COR-L47 (cell line): ENCODE measurements at regions not wholly inside any gene's neighbourhood (a gene's known extent, or its start where the extent isn't known, plus 50 kb on each side); places are given as distances from the start of the nearest gene placed in this dataset.
A peak's percentile ranks its signal among the peaks of the same experiment; 100 is the strongest.

Experiments used
- DNase-seq: peaks from one replicate; lab custom pipeline; 2025; lab: John Stamatoyannopoulos, UW

DNA sequence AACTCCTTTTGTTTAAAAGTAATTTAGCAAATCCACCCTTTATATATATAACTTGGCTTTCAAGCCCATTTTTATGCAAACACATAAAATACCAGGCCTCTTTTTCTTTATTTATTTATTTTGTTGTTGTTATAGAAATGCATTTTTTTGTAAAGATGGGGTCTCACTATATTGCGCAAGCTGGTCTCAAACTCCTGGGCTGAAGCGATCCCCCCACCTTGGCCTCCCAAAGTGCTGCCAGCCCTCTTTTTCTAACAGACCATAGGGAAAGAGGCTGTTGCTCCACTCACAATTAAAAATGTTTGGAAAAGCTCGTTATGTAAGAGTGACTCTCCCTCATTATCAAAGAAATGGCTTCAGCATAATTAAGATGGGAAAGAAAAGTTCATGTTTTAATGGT, 440.9 kb downstream of the HACE1 start:
- DNase-seq: no peak

DNA sequence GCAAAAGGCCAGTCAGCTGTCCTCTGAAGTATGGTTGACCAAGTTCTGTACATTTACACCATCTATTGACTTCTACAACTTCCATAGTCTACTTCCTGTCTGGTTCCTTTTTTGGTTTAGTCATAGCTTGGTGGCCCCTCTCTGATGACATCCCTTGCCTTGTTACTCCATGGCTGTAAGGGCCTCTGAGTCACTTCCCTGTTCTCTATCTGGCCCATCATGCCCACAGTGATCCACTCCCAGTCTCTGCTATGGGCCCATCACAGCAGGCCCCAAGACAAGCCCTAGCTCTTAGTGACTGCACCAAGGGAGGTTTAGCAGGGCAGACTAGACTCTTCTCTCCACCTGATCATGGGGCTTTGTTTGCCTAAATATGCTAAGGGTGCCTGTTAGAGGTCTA, 441.6 kb downstream of the HACE1 start:
- DNase-seq: no peak

DNA sequence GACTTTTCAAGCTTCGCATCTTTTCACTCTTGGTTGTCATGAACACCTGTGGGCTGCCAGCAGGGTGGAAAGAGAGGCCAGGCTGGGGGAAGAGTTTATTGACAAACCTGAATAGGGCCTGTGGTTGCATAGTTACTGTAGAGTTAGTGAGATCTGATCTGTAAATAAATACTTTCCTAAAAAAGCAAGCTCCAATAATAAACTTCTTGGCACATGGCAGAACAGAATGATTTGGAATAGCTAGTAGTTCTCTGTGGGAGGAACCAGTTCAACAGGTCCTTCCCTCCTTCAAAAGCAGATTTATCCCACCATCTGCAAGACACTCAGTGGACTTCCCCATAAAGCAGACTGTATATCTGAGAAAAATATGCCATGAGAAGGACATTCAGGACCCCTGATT, 445.0 kb downstream of the HACE1 start:
- peak; percentile 27 for DNase-seq

- DNase-seq: no peak
Observed at GRCh38 chr6:104413767-104414166, 446.0 kb downstream of the HACE1 start.

GRCh38 chr6:104411302-104411701, 448.4 kb downstream of the HACE1 start:
- no peak for DNase-seq

- no peak for DNase-seq
Observed at GRCh38 chr6:104409913-104410312, 449.8 kb downstream of the HACE1 start.

GRCh38 chr6:104407957-104408356, 451.8 kb downstream of the HACE1 start:
- no peak for DNase-seq

DNA sequence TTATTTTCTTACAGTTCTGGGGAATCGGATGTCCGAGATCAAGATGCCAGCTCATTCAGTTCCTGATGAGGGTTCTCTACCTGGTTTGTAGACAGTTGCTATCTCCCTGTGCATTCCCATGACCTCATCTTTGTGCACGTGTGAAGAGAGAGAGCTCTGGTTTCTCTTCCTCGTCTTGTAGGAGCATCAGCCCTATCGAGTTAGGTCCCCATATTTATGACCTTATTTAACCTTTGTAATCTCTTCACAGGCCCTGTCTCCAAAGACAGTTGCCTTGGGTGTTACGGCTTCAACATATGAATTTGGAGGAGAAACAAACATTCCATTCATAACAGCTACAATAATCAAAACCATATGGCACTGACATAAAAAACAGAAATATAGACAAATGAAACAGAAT, 455.3 kb downstream of the HACE1 start:
- no peak for DNase-seq

DNA sequence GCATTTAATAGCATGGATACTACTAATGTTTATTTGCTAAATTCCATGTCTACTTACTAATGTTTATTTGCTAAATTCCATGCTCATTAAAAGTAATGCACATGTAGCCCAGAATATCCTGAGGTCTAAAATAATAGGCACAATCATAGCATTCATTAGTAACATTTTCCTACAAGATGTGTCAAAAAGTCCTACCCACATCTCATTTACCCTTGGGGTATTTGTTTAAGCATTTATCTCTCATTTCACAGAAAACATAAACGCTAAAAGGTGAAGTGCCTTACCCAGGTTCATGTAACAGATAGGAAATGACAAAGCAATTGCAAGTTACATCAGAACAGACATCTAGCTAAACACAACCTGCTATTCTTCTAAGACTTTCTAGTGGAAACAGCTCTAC, 457.1 kb downstream of the HACE1 start:
- DNase-seq: peak; percentile 0

GRCh38 chr6:104401926-104402325, 457.8 kb downstream of the HACE1 start:
- DNase-seq: no peak

- no peak for DNase-seq
Observed at GRCh38 chr6:104400844-104401243, 458.9 kb downstream of the HACE1 start.

GRCh38 chr6:104396077-104396476, 463.6 kb downstream of the HACE1 start:
- DNase-seq: no peak

GRCh38 chr6:104381907-104382306, 477.8 kb downstream of the HACE1 start:
- DNase-seq: no peak

DNA sequence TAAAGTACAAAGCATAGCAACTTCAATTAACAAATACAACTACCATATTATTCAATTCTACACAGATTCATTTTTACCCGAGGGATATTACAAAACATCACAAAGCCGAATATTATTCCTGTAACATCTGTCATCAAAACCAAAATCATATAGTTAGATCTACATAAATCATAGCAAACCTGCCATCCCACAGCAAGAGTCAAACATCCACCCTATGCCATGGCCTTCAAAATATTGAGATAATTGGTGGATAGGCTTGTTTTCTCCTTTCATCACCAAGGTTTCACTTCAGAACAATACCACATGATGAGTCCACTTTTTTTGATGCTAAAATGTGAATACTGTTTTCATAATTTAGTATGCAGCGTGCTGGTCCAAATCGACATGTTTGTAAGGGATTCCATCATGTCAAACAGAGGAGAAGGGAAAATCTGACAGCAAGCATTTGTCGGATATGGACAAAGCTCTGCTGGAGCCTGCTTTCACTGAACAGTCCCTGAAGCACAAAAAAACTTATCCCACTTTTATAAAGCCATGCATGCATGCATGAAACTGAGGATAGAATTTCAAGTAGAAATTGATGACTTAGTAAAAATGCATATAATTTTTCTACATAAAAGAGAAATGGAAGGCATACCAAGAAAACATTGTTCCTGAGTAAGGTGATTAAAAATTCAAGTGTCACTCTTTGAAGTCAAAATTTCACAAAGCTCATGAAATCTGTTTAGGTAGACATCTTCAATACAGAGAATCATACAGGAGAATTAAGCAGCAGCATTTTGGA, 494.1 kb downstream of the HACE1 start:
- DNase-seq: no peak

GRCh38 chr6:104357928-104358327, 501.8 kb downstream of the HACE1 start:
- no peak for DNase-seq

DNA sequence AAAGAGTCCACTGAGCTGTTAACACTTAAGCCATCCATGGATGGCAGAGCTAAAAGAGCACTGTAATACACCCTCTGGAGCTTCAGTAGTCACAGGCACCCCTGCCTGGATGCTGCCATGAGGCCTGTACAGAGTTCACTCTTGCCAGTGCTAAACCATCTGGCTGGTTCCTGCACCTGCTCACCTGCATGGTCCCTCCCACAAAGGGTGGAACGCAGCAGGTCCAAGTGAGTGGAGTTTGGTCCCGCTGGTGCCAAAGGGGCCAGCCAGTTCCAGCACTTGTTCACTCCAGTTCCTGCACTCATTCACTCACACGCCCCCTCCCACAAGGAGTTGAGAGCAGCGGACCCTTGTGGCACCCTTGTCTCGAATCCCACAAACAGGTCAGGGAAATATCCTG, 503.5 kb downstream of the HACE1 start:
- DNase-seq: no peak

DNA sequence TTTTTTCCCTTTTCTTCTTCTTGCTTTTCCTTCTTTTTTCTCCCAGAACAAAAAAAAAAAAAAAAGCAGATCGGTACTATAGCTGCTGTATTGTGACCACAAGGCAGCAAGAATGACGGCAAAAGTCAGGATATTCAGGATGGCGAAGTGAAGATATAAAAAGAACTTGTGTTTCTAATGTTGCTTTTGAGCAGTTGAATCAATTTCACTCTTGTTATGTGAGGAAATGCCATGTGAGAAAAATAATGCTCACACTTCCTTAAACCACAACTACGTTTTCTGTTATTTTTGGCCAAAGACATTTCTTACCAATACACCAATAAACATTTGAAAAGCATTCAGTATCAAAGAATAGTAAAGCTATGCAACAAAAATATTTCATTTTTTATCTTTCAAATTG, 510.5 kb downstream of the HACE1 start:
- DNase-seq: no peak

DNA sequence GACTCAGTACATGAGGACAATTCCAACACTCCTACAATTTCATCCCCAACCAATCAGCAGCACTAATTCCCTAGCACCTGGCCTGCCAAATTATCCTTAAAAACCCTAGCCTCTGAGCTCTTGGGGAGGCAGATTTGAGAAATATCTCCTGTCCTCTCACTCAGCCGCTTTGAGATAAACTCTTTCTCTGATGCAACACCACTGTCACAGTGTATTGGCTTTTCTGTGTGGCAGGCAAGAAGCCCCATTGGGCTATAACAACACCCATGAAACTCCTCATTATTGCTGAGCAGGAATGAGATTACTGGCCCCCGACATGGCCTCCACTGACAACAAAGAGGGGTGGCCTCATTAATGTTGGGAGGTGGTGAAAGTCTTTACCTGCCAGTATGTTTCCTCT, 515.5 kb downstream of the HACE1 start:
- no peak for DNase-seq

DNA sequence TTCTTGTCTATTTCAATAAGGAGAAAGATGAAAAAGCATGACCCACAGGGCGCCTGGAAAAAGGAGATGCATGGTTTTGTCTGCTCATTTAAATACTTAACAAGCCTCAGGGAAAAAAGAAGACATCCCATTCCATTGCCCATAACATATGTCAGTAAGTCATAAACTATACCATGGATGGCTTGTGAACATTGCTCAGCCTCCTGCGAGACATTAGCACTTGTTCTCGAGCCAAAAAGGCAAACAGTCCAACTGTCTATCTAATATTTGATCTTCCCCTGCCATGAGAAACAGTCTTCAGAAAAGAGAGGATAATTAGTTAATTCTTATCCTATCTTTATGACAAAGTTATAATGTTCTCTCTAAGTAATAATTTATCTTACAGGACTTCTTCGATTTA, 527.4 kb downstream of the HACE1 start:
- DNase-seq: no peak

GRCh38 chr6:104326173-104327001, 533.3 kb downstream of the HACE1 start:
- DNase-seq: no peak

DNA sequence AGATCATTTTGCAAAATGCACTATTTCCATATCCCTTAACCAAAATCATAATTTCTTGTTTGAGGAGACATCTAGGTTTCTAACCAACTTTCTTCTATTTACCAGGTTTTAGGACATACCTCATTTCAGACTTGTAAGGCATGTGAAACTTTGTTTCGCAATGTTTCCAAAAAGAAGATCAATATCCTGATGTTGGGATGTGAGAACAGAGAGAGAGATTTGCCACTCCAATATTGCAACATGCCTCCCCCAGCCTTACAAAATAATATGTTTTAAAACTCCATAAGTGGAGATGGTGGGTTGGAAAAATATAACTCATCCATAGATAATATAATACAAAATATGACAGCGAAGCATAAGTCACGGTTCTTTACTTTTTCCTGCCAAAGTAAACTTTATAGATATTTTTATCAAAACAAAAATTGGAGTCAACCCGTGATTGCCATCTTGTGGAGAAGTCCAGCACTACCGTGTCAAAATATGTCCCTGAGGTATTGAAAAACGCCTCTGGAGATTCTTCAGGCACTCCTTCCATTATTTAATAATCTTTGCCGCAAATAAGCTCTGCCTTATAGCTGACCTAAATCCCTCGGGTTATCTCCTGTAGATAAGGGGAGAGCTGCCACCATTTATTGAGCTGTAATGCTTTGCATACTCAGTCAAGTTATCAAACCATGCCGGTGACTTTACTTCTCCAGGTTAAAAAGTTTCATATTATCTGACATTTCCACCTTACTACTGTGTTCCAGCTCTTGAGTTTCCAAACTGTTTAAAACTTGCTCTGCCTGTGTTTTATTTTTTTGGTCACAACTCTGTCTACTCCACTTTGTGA, 534.2 kb downstream of the HACE1 start:
- peak; percentile 4 for DNase-seq

GRCh38 chr6:104324301-104324700, 535.4 kb downstream of the HACE1 start:
- no peak for DNase-seq

DNA sequence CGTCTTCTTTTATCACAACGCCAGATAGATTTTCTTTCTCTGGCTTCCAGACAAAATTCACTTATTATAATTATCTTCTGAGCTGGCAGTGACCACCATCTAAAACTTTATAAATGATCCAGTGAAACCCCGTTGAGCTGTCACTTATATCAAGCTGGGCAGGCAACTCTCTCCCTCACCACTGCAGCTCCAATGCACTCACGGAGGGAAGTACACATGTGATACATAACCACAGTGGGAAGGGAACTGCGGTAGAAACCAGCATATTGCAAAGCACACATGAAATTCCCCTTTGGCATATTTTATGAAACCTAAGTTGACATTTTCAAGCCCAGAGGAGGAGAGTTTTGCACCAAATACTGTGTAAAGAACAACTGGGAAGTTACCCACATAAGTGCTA, 536.9 kb downstream of the HACE1 start:
- DNase-seq: no peak
